Stimulated activated CD4-positive, alpha-beta T cell treated with anti-CD3 and anti-CD28 coated beads, Interleukin-4, amount 100 ng/mL, for 1 hour (primary cell): ENCODE measurements at regions not wholly inside any gene's neighbourhood (a gene's known extent, or its start where the extent isn't known, plus 50 kb on each side); places are given as distances from the start of the nearest gene placed in this dataset.

Experiments used
- DNase-seq: peaks from one replicate; pipeline ENCODE4 v3.0.0-alpha.2; 2020

GRCh38 chr13:73417012-73417615 lies 358.3 kb downstream of the KLF5 start:
- DNase-seq, result no peak

DNA sequence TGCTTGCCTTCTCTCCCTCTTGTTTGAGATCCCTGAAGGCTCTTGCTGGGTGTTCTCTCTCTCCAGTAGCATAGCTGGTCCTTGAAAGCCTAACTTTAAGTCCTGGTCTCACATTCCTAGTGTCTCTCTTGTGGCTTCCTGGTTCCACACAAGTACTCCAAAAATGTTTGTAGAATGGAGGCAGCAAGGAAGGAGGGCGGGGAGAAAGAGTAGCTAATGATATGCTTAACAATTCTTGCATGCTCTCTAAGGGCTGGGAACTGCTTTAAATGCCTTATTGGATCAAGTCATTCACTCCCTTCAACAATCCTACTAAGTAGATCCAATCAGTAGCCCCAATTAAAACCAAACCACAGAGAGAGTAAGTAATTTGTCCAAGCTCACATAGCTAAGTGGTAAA lies 357.3 kb downstream of the KLF5 start:
- no peak for DNase-seq

DNA sequence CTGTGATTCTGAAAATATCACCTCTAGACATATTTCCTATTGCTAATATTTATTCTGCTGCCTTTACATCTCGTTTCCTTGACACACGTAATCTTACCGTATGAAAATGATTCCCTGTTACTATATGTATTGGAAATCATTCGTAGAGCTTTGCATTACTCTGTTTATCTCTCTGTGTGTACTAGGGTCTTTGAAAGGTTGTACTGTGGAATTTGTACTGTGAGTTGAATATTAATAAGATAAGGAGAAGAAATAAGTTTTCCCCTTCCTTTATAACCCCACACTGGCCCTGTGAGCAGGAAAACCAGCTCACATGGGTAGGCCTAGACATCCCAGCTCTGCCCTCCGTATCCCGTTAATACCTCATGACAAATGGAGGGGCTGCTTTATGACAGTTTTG lies 354.9 kb downstream of the KLF5 start:
- no peak for DNase-seq

- DNase-seq, result no peak
Measured at GRCh38 chr13:73412933-73413332, 354.1 kb downstream of the KLF5 start.

- DNase-seq, result no peak
Measured at GRCh38 chr13:73411067-73411809, 352.4 kb downstream of the KLF5 start.

- no peak for DNase-seq
Measured at GRCh38 chr13:73406454-73406853, 347.6 kb downstream of the KLF5 start.

DNA sequence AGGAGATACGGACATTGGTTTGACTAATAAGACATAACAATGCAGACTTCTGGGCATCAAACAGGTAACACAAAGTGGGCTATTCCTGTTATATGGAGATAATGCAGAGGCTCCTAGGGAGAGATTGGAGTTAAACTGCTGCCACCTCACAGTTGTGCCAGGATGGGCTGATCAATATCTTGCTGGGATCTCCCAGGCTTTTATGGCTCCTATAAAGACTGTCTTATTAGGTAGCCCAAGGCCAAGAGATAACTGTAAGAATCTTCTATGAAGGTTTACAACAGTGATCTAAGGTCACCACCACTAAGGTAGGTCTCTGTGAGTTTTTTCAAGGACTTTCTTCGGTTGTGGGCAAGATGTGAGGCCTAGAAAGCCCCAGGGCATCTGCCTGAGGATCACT lies 345.8 kb downstream of the KLF5 start:
- no peak for DNase-seq

DNA sequence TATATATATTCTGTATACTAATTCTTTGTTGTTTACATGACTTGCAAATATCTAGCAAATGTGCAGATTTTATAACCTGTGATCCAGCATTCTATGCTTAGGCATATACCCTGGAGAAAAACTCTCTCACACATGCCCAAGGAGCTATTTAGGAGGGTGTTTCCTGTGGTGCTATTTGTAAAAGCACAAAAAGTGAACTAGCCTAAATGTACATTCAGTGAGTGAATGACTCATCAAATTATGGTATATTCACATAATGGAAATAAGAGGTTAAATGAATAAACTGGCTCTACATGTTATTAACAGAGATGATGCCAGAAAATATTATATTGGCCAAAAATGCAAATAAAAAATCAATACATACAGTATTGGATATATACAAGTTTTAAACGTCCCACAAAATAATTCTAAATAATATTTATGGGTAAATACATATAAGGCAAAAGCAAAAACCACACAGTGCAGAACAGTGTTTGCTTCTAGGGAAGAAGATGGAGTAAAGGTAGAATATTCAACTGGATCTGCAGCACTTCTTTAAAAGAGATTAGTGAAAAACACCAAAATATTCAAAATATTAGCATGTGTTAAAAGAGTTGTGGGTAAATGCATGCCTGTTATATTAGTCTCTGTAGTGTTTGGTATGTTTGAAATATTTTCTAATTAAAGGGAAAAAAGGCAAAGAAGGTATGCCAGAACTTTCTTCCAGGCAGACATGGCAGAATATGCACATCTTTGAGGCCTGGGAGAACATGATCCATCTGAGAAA lies 344.7 kb downstream of the KLF5 start:
- no peak for DNase-seq

- no peak for DNase-seq
Measured at GRCh38 chr13:73401769-73402168, 343.0 kb downstream of the KLF5 start.

- DNase-seq, result no peak
Measured at GRCh38 chr13:73399347-73400216, 340.8 kb downstream of the KLF5 start.

- DNase-seq, result no peak
Measured at GRCh38 chr13:73397496-73398305, 338.9 kb downstream of the KLF5 start.

- DNase-seq, result no peak
Measured at GRCh38 chr13:73394066-73394465, 335.3 kb downstream of the KLF5 start.

GRCh38 chr13:73390100-73390499 lies 331.3 kb downstream of the KLF5 start:
- DNase-seq, result no peak

DNA sequence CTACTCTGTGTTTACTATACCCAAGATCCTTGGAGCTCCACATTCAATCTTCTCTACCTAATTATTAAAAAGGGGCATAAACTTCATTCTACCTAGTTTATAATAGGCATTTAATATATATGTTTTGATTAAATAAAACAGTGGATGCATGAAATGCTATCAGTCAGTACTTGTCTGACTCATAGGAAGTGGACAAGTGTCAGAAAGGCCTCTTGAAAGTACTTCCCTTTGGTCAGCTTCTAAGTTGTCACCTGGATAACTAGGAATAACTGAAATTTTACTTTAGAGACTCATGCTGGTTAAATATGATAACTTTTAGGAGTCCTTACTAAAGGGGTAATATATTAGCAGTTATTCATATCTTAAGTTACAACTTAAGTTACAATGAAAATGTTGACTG lies 329.8 kb downstream of the KLF5 start:
- no peak for DNase-seq

GRCh38 chr13:73387318-73387717 lies 328.5 kb downstream of the KLF5 start:
- no peak for DNase-seq

DNA sequence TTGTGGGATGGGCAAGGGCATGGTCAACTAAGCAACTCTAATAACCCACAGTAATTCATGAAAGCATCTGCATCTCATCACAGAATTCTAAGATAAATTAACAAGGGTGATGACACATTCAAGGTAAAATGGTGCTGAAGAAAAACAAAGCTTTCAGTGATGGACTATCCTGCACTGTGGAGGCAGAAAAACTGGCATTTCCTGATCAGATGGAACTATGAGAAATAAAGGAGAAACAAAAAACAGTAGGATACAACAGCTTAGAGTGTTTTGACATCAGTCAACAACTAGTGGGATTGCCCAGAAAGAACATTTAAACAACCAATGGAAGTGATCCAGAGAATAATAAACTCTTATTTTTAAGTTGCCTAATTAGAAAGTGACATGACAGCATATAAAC lies 327.0 kb downstream of the KLF5 start:
- DNase-seq, result no peak

DNA sequence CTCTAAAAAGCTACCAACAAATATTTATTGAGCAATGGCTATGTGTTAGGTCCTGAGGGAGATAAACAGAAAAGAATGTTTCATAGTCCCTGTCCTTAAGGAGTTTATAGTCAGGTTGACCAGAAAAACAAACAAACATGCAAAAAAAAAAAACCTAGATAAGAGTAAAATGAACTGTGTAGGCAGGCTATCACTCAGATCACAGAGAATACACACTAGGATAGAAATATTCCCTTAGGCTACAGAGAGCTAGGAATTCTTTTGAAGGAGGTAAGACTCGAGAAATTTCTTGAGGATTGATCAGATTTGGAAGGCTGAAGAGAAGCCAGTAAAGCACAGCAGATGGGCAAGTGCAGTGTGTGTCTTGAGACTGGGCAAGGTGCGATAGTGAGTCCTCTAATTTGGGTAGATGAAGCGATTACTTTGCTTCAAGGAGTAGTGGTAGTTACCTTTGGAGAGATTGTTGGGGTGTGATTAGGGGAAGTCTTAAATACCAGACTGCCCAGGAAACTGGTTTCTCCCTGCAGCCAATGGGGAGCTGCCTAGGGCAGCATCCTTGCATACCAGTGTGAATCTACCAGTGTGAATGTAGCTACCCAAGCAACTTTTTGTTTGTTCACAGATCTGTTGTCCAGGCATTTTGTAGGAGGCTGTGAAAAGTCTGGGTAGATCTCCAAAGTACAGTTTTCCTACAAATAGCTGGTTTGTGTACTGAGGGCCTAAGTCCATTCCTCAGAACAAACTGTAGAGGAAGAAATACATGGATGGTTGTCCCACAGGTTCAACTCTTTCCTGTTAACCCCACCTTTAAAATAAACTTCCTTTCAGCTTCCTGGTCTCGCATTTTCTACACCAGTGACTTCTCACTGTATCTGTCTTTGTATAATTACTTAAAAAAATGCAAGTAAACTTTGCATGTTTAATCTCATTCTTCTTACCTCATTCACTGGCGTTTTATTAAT lies 314.1 kb downstream of the KLF5 start:
- DNase-seq, result no peak

DNA sequence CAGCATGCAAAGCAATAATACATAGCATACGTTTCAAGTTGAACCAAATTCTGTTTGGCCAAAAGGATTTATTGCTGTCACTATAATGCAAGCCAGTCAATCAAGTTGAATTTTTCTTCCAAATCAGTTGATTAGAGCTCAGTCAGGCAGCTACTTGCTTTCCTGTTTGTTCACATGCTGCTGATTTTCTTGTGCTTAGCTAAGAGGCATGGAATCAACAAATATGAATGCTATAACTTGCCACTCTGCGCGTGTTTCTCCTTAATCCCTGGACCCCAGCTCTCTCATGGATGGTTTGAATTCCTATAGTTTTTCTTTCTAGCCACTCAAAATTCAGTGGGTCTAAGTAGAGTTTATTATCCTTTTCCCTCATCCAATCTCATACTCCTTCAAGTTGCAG lies 311.3 kb downstream of the KLF5 start:
- DNase-seq, result no peak

- no peak for DNase-seq
Measured at GRCh38 chr13:73369095-73369494, 310.3 kb downstream of the KLF5 start.

GRCh38 chr13:73368608-73369007 lies 309.8 kb downstream of the KLF5 start:
- DNase-seq, result no peak

DNA sequence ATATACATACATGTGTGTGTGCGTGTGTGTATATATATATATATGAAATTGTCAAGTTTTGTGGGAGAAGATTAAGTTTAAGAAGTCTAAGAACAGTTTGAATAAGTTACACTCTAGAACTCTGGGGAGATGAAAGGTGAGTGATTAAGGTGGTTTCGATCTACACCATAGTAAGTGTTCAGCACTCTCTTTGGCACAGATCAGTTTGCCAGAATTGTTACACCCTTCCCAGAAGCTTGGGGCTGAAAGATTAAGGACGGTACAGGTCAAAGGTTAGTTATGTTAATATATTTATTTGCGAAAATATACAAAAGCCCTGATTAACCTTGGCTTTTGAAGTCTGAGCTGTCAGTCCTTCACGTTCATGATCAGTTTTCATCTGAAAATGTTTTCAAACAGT lies 309.1 kb downstream of the KLF5 start:
- DNase-seq, result no peak
